GM18505 (cell line): ENCODE measurements at regions not wholly inside any gene's neighbourhood (a gene's known extent, or its start where the extent isn't known, plus 50 kb on each side); places are given as distances from the start of the nearest gene placed in this dataset.
"Not testable (repeated sequence)": the region's sequence is repeated elsewhere in the genome, so short reads cannot be mapped to it uniquely, and the experiment has no call there.

ENCODE experiments used
- ATAC-seq: cut with Tn5 transposase; IDR thresholded peaks from one replicate; pipeline ENCODE4 v1.9.1; 2021; ENCODE audit not compliant: unreplicated experiment
- POLR2A ChIP-seq: IDR thresholded peaks from 4 replicates; pipeline ENCODE4 v1.6.1; 2011; ENCODE audit warnings: borderline replicate concordance; ENCODE audit not compliant: insufficient read depth, insufficient read length; ENCODE audit errors: extremely low read depth

DNA sequence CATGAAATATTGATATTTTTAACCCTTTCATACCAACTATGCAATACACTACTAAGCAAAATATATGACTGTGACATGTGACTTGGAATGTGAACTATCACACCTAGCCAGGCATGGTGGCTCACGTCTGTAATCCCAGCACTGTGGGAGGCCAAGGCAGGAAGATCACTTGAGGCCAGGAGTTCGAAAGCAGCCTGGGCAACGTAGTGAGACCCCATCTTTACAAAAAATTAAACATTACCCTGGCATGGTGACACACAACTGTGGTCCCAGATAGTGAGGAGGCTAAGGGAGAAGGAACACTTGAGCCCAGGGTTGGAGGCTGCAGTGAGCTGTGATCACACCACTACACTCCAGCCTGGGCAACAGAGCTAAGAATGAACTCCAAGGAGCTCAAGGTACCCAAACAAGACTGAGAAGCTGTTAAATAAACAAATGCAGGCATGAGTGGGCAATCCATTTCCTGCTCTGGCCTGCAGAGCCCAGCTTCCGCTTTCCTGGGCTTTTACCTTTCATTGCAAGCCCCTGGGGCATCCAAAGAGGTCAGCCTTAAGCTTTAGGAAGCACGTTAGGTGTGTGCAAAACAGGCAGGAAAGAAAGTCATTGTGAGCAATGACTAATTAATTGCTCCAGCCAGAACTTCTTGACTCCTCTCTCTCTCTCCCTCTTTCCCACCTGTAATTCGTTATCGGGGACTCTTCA, 162.1 kb upstream of the FOXK1 start:
- no peak for ATAC-seq
- no peak for TF ChIP-seq POLR2A

DNA sequence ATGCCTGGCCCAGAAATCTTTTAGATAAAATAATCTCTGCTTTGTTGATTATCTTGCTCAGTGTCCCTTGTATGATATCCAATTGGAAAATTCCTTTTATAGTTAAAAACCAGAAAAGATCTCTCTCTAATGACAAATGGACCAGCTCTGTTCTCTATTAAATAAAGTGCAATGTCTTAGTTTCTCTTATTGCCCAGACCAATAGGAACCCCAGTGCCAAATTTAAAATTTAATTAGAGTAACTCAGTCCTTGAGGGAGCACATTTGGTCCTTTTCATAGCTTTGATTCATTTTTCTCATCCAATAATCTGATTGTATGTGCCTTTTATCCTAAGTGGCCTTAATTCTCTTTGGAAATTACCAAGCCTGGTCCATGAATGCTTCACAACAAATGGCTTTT, 158.9 kb upstream of the FOXK1 start:
- no peak for TF ChIP-seq POLR2A
- no peak for ATAC-seq

DNA sequence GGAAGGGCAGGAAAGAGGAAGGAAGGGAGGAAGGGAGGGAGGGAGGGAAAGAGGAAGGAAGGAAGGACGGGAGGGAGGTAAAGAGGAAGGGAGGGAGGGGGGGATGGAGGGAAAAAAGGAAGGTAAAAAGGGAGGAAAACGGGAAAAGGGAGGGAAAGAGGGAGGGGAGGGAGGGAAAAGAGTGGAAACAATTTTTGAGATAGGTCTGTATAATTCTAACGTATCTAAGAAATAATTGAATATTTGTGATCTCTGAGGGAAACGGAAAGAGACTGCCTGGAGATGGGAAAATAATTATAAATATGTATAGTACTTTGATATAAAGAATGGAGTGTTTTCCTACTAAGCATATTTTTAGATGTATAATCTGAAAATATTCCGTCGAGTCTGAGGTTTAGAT, 158.2 kb upstream of the FOXK1 start:
- no peak for TF ChIP-seq POLR2A
- no peak for ATAC-seq

DNA sequence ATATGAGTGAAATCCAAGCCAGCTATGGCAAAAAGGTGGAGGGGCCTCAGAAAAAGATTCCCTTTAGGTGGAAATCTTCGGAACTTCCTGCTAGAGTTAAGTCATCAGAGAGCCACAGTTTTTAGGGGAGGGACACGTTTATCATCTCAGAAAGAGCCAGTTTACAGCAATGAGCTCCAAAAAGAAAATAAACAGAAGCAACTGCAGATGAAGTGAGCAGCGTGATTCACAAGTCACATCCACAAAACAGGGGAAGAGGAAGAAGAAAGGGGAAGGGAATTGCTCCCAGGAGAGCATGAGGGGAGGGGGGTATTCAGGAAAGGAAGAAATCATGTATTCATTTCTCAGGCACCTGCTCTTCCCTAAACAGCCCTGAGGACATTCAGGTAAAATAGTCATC, 156.2 kb upstream of the FOXK1 start:
- ATAC-seq: no peak
- no peak for TF ChIP-seq POLR2A

DNA sequence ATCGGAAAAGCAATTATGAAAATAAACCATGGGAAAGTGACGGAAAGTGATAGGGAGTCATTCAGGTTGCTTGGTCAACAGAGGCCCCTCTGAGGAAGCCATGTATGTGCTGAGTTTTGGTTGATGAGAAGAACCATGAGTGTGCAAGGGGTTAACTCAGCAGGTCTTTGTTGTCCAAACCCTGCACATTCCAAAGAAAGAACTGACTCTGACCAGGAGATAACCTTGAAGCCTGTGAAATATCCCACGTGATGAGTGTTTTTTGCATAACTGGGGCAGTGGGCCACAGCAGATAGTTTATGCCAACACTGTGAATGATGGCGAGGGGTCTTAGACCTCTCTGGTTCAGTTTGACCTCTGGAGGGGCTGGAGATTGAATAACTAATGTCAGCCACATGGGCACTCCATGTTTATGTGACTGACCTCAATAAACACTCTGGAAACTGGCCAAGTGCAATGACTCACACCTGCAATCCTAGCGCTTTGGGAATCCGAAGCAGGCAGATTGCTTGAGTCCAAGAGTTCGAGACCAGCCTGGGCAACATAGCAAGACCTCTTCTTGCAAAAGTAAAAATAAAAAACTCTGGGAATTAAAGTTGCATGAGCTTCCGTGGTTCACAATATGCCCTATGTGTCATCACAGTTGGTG, 154.0 kb upstream of the FOXK1 start:
- ATAC-seq: no peak
- no peak for TF ChIP-seq POLR2A

DNA sequence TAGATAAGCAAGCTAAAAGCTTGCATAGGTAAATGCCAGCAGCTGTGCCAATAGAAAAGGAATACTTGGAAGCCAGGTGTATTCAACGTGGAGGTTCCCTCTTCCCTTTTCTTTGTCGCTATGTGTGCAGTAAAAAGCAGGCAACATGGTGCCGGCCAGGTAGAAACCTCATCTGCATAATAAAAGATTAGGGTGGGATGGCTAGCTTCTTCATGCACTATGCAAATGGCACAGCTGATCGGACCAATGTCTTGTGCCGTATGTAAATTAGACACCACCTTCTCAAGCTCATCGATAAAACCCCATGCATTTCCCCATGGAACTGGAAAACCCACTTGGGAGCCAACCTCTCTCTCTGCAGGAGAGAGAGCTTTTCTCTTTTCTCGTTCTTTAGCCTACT, 150.9 kb upstream of the FOXK1 start:
- no peak for TF ChIP-seq POLR2A
- ATAC-seq: no peak

DNA sequence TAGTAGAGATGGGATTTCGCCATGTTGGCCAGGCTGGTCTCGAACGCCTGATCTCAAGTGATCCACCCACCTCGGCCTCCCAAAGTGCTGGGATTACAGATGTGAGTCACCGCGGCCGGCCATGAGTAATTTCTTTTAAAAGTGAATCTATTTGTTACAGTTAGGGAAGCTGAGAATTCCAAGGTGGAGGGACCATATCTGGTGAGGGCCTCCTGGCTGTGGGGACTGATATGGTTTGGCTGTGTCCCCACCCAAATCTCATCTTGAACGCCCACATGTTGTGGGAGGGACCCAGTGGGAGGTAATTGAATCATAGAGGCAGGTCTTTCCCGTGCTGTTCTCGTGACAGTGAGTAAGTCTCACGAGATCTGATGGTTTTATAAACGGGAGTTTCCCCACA, 148.8 kb upstream of the FOXK1 start:
- not testable (repeated sequence) for ATAC-seq

DNA sequence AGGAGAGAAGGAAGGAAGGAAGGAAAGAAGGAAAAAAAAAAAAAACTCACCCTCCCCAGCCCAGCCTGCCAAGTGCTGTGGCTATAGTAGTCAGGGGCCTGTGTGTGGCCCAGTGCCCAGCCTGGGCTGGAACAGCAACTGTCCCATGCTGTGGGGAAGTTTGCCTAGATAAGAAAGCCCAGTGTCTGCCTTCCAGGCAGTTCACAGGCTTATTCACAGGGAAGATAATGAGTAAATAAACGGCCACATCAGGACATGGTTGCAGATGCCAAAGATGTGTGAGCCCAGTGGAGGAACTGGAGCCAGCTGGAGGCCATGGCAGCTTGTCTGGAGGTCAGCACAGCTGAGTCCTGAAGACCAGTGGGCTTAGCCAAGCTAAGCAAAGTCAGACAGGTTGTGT, 132.4 kb upstream of the FOXK1 start:
- ATAC-seq: no peak
- no peak for TF ChIP-seq POLR2A

DNA sequence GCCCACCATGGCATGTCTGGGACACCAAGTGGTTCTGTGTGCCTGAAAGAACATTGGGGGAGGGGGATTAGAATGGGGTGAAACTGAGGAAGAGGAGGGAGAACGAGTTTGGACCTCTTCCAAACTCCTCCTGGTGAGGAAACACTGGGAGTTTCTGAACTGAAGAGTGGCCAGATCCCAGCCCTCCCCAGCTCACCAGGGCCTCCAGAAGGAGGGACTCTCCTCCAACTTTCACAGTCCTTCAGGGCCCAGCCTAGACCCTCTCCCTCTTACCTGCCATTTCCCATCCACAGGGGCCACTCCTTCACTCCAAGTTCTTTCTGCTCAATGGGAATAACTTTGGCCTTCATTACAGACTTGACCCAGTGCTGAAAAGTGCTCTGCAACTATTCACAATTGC, 132.0 kb upstream of the FOXK1 start:
- no peak for TF ChIP-seq POLR2A
- ATAC-seq: no peak

DNA sequence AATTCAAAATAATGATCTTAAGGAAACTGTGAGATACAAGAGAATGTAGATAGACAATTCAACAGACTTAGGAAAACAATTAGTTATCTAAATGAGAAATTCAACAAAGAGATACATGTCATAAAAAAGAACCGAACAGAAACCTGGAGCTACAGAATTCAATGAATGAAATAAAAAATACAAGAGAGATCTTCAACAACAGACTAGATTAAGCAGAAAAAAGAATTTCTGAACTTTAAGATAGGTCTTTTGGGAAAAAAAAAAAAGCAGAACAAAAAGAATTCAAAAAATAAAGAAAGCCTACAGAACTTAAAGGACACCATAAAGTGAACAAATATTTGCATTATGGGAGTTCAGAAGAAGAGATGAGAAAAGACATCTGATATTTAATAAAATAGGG, 129.1 kb upstream of the FOXK1 start:
- no peak for ATAC-seq
- TF ChIP-seq POLR2A: no peak

DNA sequence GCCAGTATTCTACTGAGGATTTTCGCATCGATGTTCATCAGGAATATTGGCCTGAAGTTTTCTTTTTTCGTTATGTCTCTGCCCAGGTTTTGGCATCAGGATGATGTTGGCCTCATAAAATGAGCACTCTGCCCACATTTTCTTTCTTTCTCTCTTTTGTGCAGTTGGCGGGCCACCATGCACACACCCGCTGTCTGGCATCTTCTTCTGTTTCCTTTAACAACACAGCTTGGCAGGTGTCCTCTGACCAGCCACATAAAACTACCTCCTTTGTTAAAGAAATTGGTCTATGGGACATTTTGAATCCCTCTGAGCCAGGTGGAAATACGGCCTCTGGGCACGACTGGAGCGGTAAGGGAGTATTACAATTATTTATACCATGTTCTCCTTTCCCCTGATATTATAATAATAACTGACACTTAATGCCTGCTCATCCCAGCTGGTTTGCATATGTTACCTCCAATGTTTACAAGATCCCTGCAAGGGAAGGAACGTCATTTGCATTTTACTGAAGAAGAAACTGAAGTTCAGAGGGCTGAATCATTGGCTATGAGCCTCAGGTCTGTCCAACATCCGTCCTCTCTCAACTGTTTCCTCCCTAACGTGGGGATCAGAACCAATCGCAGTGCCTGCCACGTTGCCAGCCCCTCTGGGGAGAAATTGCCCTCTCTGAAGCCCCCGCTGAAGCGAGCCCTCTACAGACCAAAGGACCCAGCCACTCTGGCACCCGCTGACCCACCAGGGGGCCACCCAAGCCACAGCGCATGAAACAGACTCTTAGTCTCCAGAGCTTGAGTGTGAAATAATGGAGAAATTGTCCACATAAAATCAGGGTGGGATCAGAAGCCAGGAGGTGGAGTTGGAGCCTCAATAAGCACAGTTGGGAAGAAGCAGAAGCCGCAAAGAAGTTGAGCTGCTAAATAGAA, 125.0 kb upstream of the FOXK1 start:
- no peak for ATAC-seq
- TF ChIP-seq POLR2A: no peak

DNA sequence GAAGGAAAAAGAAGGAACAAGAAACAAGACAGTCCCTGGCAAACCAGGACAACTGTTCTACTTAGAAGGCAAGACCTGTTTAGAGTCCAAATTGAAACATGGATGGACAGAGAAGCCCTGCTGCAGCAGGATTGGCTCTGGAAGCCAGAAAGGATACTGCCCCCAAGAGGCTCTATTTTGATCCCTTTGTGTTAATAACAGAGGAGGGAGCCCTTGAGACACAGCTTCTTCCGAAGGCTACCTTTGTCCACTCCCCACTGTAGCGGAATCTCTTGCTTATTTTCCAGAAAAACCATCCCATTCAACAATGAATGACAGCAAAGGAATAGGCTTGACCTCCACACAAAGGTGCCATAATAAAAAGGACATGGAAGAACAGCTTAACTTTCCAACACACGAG, 120.3 kb upstream of the FOXK1 start:
- TF ChIP-seq POLR2A: no peak
- ATAC-seq: no peak

DNA sequence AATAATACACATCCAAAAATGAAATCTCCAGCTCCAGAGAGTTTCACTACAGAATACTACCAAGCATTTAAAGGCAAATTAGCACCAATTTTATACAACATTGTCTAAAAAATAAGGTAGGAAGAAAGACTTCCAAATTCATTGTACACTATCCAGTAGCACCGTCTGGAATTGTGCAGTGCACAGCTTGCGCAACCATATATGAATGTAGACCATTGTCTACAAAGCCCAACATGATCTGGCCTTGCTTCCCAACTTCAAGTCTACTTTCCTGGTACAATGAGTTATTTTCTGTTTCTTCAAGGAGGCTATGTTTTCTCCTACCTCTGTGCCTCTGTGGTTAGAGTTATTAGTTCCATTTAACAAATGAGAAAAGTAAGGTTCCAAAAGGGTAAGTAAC, 115.4 kb upstream of the FOXK1 start:
- no peak for ATAC-seq
- TF ChIP-seq POLR2A: no peak

DNA sequence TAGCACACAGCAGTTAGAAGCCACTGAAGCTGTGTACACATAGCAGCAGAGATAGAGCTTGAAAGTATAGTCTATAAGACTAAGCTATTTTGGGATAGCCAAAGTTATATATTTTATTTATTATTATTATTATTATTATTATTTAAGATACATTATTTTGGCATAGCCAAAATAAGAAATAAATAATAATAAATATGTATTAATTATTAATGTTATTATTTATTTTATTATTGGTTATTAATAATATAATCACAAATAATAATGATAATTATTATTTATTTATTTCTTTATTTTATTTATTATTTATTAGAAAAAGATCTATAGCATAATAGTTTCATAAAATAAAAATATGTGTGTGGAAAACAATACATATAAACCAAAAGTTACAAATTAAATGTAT, 107.2 kb upstream of the FOXK1 start:
- no peak for ATAC-seq
- TF ChIP-seq POLR2A: no peak
